B cell (primary cell): ENCODE measurements at regions not wholly inside any gene's neighbourhood (a gene's known extent, or its start where the extent isn't known, plus 50 kb on each side); places are given as distances from the start of the nearest gene placed in this dataset.

Source experiments
- ATAC-seq: fragments of 200-7000 bp; cut with Tn5 transposase; one replicate; pipeline ENCODE4 v1.10.0; 2021; ENCODE audit warnings: low read depth, mild to moderate bottlenecking, moderate number of reproducible peaks, moderate library complexity
- CTCF ChIA-PET: fragments of 350-600 bp; sonication (Branson Sonifier 250); formaldehyde crosslinking; loops from one replicate; lab custom pipeline; 2021; ENCODE audit warnings: antibody characterized with exemption, inconsistent platforms; lab: Charles Lee
- POLR2A ChIA-PET: fragments of 350-600 bp; sonication (Branson Sonifier 250); formaldehyde crosslinking; loops from one replicate; lab custom pipeline; 2021; ENCODE audit warnings: antibody characterized with exemption; lab: Charles Lee
- DNase-seq: peaks from one replicate; pipeline ENCODE4 v3.0.0; 2013
- H2AFZ ChIP-seq: 2 replicates; pipeline ENCODE4 v1.6.1; 2012; ENCODE audit warnings: mild to moderate bottlenecking, low read depth, low read length; ENCODE audit not compliant: insufficient read depth, poor library complexity, severe bottlenecking
- H3K27ac ChIP-seq, 2 donors: 1 replicate in 1 of 2; 2 replicates in 1 of 2; pipeline ENCODE4 v1.5.1; 2012 to 2013; ENCODE audit warnings: low read length in 2 of 2, mild to moderate bottlenecking in 2 of 2, moderate library complexity in 1 of 2
- H3K27me3 ChIP-seq, 4 experiments: fragments of 200-600 bp in 1 of 4; sonication (generic) in 1 of 4; replicated peaks in 1 of 4; 1 replicate in 2 of 4; 2 replicates in 2 of 4; pipeline versions ENCODE4 v1.6.1 to v1.7.0; 2013 to 2016; ENCODE audit warnings: low read length in 3 of 4, mild to moderate bottlenecking in 2 of 4, mixed read lengths in 1 of 4, moderate library complexity in 1 of 4; ENCODE audit not compliant: insufficient read depth in 4 of 4, control insufficient read depth in 3 of 4; ENCODE audit errors: control extremely low read depth in 1 of 4
- H3K36me3 ChIP-seq, 2 experiments: replicated peaks in 1 of 2; 1 replicate in 1 of 2; 2 replicates in 1 of 2; pipeline versions ENCODE4 v1.6.1 to v1.7.1; 2013; ENCODE audit warnings: low read length in 1 of 2; ENCODE audit not compliant: insufficient read depth in 2 of 2, control insufficient read depth in 1 of 2; ENCODE audit errors: control extremely low read depth in 1 of 2, extremely low read depth in 1 of 2
- H3K4me1 ChIP-seq, 2 donors: fragments of 200-600 bp in 1 of 2; sonication (generic) in 1 of 2; 1 replicate in 1 of 2; 2 replicates in 1 of 2; pipeline versions ENCODE4 v1.5.1 to v1.6.1; 2013 to 2017; ENCODE audit warnings: low read length in 2 of 2; ENCODE audit not compliant: control insufficient read depth in 2 of 2, insufficient read depth in 2 of 2
- H3K4me2 ChIP-seq: replicated peaks from 2 replicates; pipeline ENCODE3; 2012; ENCODE audit warnings: mild to moderate bottlenecking, low read depth, low read length; ENCODE audit not compliant: poor library complexity, severe bottlenecking
- H3K4me3 ChIP-seq, 5 experiments: fragments of 200-600 bp in 1 of 5; sonication (generic) in 1 of 5; 1 replicate in 3 of 5; 2 replicates in 2 of 5; pipeline versions ENCODE4 v1.5.1 to v1.7.0; 2011 to 2016; ENCODE audit warnings: low read length in 4 of 5, mild to moderate bottlenecking in 4 of 5, low read depth in 2 of 5, control low read depth in 1 of 5, moderate library complexity in 1 of 5; ENCODE audit not compliant: insufficient read depth in 1 of 5; ENCODE audit errors: control extremely low read depth in 1 of 5, extremely low read depth in 1 of 5
- H3K79me2 ChIP-seq: fragments of 200-600 bp; sonication (generic); one replicate; pipeline ENCODE4 v1.6.0; 2016; ENCODE audit warnings: low read length; ENCODE audit not compliant: control insufficient read depth, insufficient read depth
- H3K9ac ChIP-seq: fragments of 200-600 bp; sonication (generic); 2 replicates; pipeline ENCODE4 v1.6.1; 2017; ENCODE audit warnings: mild to moderate bottlenecking, low read length, moderate library complexity
- H3K9me3 ChIP-seq, 3 donors: one replicate each; pipeline versions ENCODE4 v1.6.1 to v1.7.1; 2013; ENCODE audit warnings: low read length in 2 of 3; ENCODE audit not compliant: control insufficient read depth in 2 of 3, insufficient read depth in 1 of 3; ENCODE audit errors: control extremely low read depth in 1 of 3
- H4K20me1 ChIP-seq: 2 replicates; pipeline ENCODE4 v1.6.0; 2012; ENCODE audit warnings: mild to moderate bottlenecking, low read length; ENCODE audit not compliant: insufficient read depth, control insufficient read depth, poor library complexity, severe bottlenecking
- H3K27ac Mint-ChIP-seq: one replicate; pipeline ENCODE4 v1.8.0; 2021; ENCODE audit warnings: mixed read lengths
- H3K27me3 Mint-ChIP-seq: one replicate; pipeline ENCODE4 v1.8.0; 2021; ENCODE audit warnings: mixed read lengths
- H3K4me1 Mint-ChIP-seq: one replicate; pipeline ENCODE4 v1.8.0; 2021; ENCODE audit warnings: mixed read lengths
- H3K4me3 Mint-ChIP-seq: one replicate; pipeline ENCODE4 v1.8.0; 2021; ENCODE audit warnings: mixed read lengths
- H3K9me3 Mint-ChIP-seq: one replicate; pipeline ENCODE4 v1.8.0; 2022; ENCODE audit warnings: mixed read lengths; ENCODE audit not compliant: insufficient read depth
- CTCF ChIP-seq: fragments of 200-600 bp; IDR thresholded peaks from one replicate; pipeline ENCODE4 v1.8.0; 2022; ENCODE audit warnings: antibody characterized with exemption, mild to moderate bottlenecking
- EZH2 ChIP-seq: IDR thresholded peaks from 2 replicates; pipeline ENCODE4 v1.6.1; 2012; ENCODE audit warnings: borderline replicate concordance, low read depth, mild to moderate bottlenecking, moderate library complexity, low read length; ENCODE audit not compliant: insufficient read depth, poor library complexity, severe bottlenecking
- WGBS: methylation state at CpG from one replicate; pipeline ENCODE4 v1.1.5; 2013; ENCODE audit warnings: missing lambda C conversion rate; ENCODE audit not compliant: insufficient coverage; 5-methylcytosine and 5-hydroxymethylcytosine counted together
- intact Hi-C: fragments of 100-400 bp; cut with micrococcal nuclease; formaldehyde crosslinking; loops from one replicate; pipeline ENCODE4 v1.10.0; 2022

- CTCF ChIA-PET: no interaction called here
Measured at GRCh38 chr7:114242992-114243507, 171.6 kb upstream of the FOXP2 start.

GRCh38 chr7:114229246-114229645 is 185.4 kb upstream of the FOXP2 start:
- Mint-ChIP-seq H3K27me3 (no peaks in the 10 kb centered on the region), H3K9me3 (no peaks in the 10 kb centered on the region), H3K4me3 (no peak overlapping the region), H3K27ac (no peak overlapping the region), H3K4me1 (no peaks in the 10 kb centered on the region)
- Histone ChIP-seq H3K4me3 (no peak overlapping the region), H2AFZ (no peak overlapping the region), H3K27ac (no peak overlapping the region), H3K9ac (no peak overlapping the region), H3K9me3 (no peaks in the 10 kb centered on the region), H3K36me3 (no peaks in the 10 kb centered on the region), H3K4me1 (no peaks in the 10 kb centered on the region), H3K27me3 (no peaks in the 10 kb centered on the region), H3K79me2 (no peaks in the 10 kb centered on the region), H3K4me2 (no peak overlapping the region), H4K20me1 (no peaks in the 10 kb centered on the region)
- no peak for ATAC-seq
- intact Hi-C loops: no loop called here
- TF ChIP-seq CTCF (no peak), EZH2 (no peak)
- DNase-seq: no peak
- no CpG with 5 or more reads among the region's 1 CpG for WGBS
- CTCF ChIA-PET: no interaction called here
- POLR2A ChIA-PET: no interaction called here

More at GRCh38 chr7:114242992-114243507, 171.6 kb upstream of the FOXP2 start:
- Histone ChIP-seq H4K20me1 (no peaks in the 10 kb centered on the region), H3K79me2 (no peaks in the 10 kb centered on the region), H3K36me3 (no peaks in the 10 kb centered on the region), H3K4me3 (no peak overlapping the region), H3K27me3 (no peaks in the 10 kb centered on the region), H3K27ac (no peak overlapping the region), H2AFZ (no peak overlapping the region), H3K9me3 (no peaks in the 10 kb centered on the region), H3K9ac (no peak overlapping the region), H3K4me1 (no peaks in the 10 kb centered on the region), H3K4me2 (no peak overlapping the region)
- POLR2A ChIA-PET: no interaction called here
- no peak overlapping the region for H3K4me3 Mint-ChIP-seq
- no peaks in the 10 kb centered on the region for H3K9me3 Mint-ChIP-seq
- no peaks in the 10 kb centered on the region for H3K27me3 Mint-ChIP-seq
- TF ChIP-seq EZH2 (no peak), CTCF (no peak)
- DNase-seq (no peak), ATAC-seq (no peak)
- no peak overlapping the region for H3K27ac Mint-ChIP-seq
- intact Hi-C loops: no loop called here
- WGBS: no CpG with 5 or more reads among the region's 2 CpGs
- H3K4me1 Mint-ChIP-seq: no peaks in the 10 kb centered on the region
